ENCODE measurements at regions not wholly inside any gene's neighbourhood (a gene's known extent, or its start where the extent isn't known, plus 50 kb on each side); places are given as distances from the start of the nearest gene placed in this dataset.

DNA sequence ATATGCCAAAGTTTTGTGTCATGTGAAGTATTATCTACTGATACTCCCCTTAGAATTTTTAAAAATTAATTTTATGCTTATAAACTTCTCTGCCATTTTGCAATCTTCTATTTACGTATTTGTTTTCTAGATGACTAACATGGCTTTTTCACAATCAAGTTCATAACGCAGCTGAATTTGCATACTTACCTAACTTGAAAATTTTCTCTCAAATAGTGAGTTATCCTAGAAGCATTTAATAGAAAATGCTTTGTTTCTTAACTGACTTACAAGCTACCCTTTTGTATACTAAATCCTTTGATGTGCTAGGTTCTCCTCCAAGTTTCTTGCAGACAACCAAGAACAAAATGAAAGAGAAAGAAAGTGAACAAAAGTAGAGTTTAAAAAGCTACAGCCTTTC, 683.5 kb downstream of the LIG4 start:
- WGBS (ENCODE audit: extremely low coverage, insufficient read length, low lambda C conversion rate): no CpG with 5 or more reads among the region's 2 CpGs
- Histone ChIP-seq H3K56ac (ENCODE audit: insufficient read length, low read depth, low read length) (no peak overlapping the region), H3K14ac (ENCODE audit: insufficient read depth, low read length) (no peak overlapping the region), H2BK12ac (ENCODE audit: insufficient read length, low read depth, low read length) (no peak overlapping the region), H2AFZ (ENCODE audit: low read length) (no peak overlapping the region), H4K20me1 (ENCODE audit: control insufficient read depth, insufficient read depth, insufficient read length) (no peaks in the 10 kb centered on the region), H3K27me3 (ENCODE audit: insufficient read depth, low read length) (no peaks in the 10 kb centered on the region), H2BK15ac (ENCODE audit: low read depth, low read length) (no peak overlapping the region), H4K8ac (replicated peaks; ENCODE audit: insufficient read length, low read depth, low read length) (no peak overlapping the region), H2BK5ac (ENCODE audit: insufficient read length, low read length) (no peak overlapping the region), H3K4ac (ENCODE audit: low read depth, low read length) (no peak overlapping the region), H3K23ac (ENCODE audit: insufficient read length, low read depth, low read length) (no peak overlapping the region), H3K79me1 (ENCODE audit: insufficient read depth, low read depth, low read length, poor library complexity, severe bottlenecking) (no peaks in the 10 kb centered on the region), H3K79me2 (ENCODE audit: insufficient read depth, low read length) (no peaks in the 10 kb centered on the region; the same call in 1 of the 2 replicates), H3K9ac (ENCODE audit: extremely low read depth, insufficient read length, low read length) (no peak overlapping the region), H3K18ac (ENCODE audit: insufficient read length, low read depth, low read length) (no peak overlapping the region), H2BK20ac (ENCODE audit: low read depth, low read length, poor library complexity, severe bottlenecking) (no peak overlapping the region), H4K5ac (ENCODE audit: insufficient read length, low read depth, low read length) (no peak overlapping the region), H4K91ac (ENCODE audit: insufficient read length, low read depth, low read length) (no peak overlapping the region), H3K9me3 (ENCODE audit: control insufficient read depth, low read depth, low read length) (no peaks in the 10 kb centered on the region), H3K23me2 (ENCODE audit: insufficient read length, low read depth, low read length, poor library complexity, severe bottlenecking) (no peaks in the 10 kb centered on the region), H2BK120ac (ENCODE audit: low read depth, low read length, poor library complexity, severe bottlenecking) (no peak overlapping the region), H3K27ac (ENCODE audit: insufficient read length, low read depth, low read length) (no peak overlapping the region), H2AK5ac (ENCODE audit: insufficient read length, low read length) (no peak overlapping the region), H3T11ph (ENCODE audit: low read length) (no peak overlapping the region), H3K4me2 (ENCODE audit: insufficient read depth, insufficient read length, low read length) (no peak overlapping the region), H3K4me1 (ENCODE audit: insufficient read depth, low read length) (no peaks in the 10 kb centered on the region; the same call in 1 of the 2 replicates)
- peaks cover 0 to 5% of the 10 kb centered on the region in 2 experiments; a peak in 3 of 5 replicates for H3K9me3 Mint-ChIP-seq
- H3K27ac Mint-ChIP-seq: no peak overlapping the region
- H3K4me1 Mint-ChIP-seq: peaks cover 8% of the 10 kb centered on the region in 2 experiments
- no peak for DNase-seq
- no peaks in the 10 kb centered on the region for H3K27me3 Mint-ChIP-seq (ENCODE audit: low read depth)
- TF ChIP-seq CTCF (conservative IDR thresholded peaks at IDR 0.05): no peak
- H3K4me3 Mint-ChIP-seq: no peak overlapping the region
- H3K36me3 Mint-ChIP-seq (ENCODE audit: insufficient read depth in 1 of 3, low read depth in 3 of 3): no peaks in the 10 kb centered on the region; a peak in 1 of 7 replicates

Measured in H9 (cell line).